BJ (cell line): ENCODE measurements at regions not wholly inside any gene's neighbourhood (a gene's known extent, or its start where the extent isn't known, plus 50 kb on each side); places are given as distances from the start of the nearest gene placed in this dataset.

Experiments used
- CTCF ChIA-PET: fragments of 350-600 bp; formaldehyde crosslinking; extraction: SDS; loops from one replicate; lab custom pipeline; 2021; ENCODE audit warnings: antibody characterized with exemption, inconsistent platforms; lab: Yijun Ruan, JAX
- POLR2A ChIA-PET: fragments of 300-600 bp; sonication (Branson Sonifier 250); formaldehyde crosslinking; extraction: SDS; loops from one replicate; lab custom pipeline; 2021; ENCODE audit warnings: antibody characterized with exemption; lab: Charles Lee
- DNase-seq: peaks from one replicate; pipeline ENCODE4 v3.0.0-alpha.2; 2011; ENCODE audit warnings: low read depth
- H3K27me3 ChIP-seq: 2 replicates; pipeline ENCODE4 v1.6.0; 2011; ENCODE audit warnings: low read length; ENCODE audit not compliant: control insufficient read depth, insufficient read depth
- H3K36me3 ChIP-seq: 2 replicates; pipeline ENCODE4 v1.5.1; 2011; ENCODE audit warnings: low read length; ENCODE audit not compliant: control insufficient read depth, insufficient read depth
- H3K4me3 ChIP-seq: 2 replicates; pipeline ENCODE4 v1.5.1; 2011; ENCODE audit warnings: low read depth, mild to moderate bottlenecking, control low read depth, low read length
- TF ChIP-seq, protein P1 (sequence below): IDR thresholded peaks from 2 replicates; pipeline ENCODE4 v1.5.1; 2011; ENCODE audit warnings: low read depth, mild to moderate bottlenecking, control low read depth, inconsistent platforms, low read length, moderate library complexity; ENCODE audit not compliant: insufficient read depth

DNA sequence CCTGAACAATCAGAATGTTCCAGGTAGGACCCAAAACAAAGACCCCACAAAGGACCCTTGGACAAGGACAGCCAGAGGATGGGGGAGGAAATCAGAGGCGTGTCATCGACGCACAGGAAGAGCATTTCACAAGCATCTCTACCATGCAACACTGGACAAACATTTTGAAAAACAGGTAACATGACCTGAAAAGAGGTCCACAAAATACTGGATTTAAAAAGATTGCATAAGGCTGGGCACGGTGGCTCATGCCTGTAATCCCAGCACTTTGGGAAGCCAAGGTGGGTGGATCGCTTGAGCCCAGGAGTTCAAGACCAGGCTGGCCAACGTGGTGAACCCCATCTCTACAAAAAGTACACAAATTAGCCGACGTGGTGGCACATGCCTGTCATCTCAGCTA lies 60.5 kb upstream of the RNF32 start:
- Histone ChIP-seq H3K4me3 (no peak overlapping the region), H3K36me3 (no peaks in the 10 kb centered on the region), H3K27me3 (no peaks in the 10 kb centered on the region)
- TF ChIP-seq, protein P1, sequence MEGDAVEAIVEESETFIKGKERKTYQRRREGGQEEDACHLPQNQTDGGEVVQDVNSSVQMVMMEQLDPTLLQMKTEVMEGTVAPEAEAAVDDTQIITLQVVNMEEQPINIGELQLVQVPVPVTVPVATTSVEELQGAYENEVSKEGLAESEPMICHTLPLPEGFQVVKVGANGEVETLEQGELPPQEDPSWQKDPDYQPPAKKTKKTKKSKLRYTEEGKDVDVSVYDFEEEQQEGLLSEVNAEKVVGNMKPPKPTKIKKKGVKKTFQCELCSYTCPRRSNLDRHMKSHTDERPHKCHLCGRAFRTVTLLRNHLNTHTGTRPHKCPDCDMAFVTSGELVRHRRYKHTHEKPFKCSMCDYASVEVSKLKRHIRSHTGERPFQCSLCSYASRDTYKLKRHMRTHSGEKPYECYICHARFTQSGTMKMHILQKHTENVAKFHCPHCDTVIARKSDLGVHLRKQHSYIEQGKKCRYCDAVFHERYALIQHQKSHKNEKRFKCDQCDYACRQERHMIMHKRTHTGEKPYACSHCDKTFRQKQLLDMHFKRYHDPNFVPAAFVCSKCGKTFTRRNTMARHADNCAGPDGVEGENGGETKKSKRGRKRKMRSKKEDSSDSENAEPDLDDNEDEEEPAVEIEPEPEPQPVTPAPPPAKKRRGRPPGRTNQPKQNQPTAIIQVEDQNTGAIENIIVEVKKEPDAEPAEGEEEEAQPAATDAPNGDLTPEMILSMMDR: no peak
- ChIA-PET CTCF (no interaction called here), POLR2A (no interaction called here)
- DNase-seq: no peak

DNA sequence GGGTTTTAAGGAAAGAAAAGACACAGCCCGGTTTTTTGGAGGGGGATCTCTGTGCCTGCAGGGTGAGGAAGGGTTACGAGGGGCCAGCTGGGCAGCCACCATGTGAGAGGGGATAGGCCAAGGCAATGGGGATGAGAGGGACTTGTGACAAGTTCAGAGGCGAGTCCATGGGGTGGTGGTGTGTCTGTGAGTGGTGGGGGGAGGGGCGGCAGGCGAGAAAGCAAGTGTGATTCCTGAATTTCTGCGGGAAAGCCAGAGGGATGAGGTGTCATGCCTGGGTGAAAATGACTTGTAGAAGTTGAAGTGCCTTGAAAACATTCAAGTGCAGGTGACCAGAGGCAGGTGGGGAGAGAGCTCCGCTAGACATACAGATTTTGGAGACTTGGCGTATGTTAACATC lies 61.0 kb upstream of the RNF32 start:
- TF ChIP-seq, protein P1: no peak
- H3K36me3 ChIP-seq: no peaks in the 10 kb centered on the region
- no peak for DNase-seq
- POLR2A ChIA-PET: no interaction called here
- CTCF ChIA-PET: no interaction called here
- H3K4me3 ChIP-seq: no peak overlapping the region
- no peaks in the 10 kb centered on the region for H3K27me3 ChIP-seq

DNA sequence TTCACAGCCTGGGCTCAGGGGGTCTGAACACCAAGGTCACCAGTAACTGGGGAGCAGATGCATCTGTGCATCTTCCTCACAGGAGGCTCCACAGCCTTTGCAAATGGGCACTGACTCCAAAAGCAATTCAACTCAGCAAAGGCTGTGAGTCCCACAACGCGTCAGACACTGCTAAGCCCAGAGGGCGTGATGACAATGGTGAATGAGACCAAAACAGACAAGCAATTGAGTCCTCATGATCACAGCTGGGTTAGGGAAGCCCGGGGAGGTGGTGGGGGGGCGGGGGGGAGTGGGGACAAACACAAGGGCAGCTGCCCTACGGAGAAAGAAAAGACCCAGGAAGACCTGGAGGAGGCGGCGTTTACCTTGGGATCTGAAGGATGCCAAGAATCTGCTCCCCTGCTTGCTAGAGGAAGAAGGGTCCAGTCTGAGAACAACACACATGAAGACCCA lies 61.6 kb upstream of the RNF32 start:
- ChIA-PET CTCF (no interaction called here), POLR2A (no interaction called here)
- no peak for DNase-seq
- H3K36me3 ChIP-seq: no peaks in the 10 kb centered on the region
- H3K27me3 ChIP-seq: no peaks in the 10 kb centered on the region
- TF ChIP-seq, protein P1: no peak
- H3K4me3 ChIP-seq: no peak overlapping the region

DNA sequence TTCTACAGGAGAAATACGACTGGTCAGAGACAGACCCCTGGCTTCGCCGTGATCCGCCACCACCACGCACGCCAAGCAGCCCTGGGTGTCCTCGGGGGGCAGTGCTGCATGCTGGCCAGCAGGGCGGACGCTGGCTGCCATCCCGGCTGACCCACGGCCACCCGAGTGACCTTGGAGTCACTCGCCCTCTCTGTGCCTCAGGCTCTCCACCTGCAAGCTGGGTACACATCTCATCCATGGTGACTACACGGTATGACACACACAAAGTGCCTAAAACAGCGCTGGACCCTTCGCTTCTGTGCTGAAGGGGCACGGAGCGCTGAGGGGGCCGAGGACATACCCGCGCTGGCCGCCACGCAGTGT lies 62.0 kb upstream of the RNF32 start:
- H3K4me3 ChIP-seq: no peak overlapping the region
- no peaks in the 10 kb centered on the region for H3K36me3 ChIP-seq
- ChIA-PET POLR2A (no interaction called here), CTCF (no interaction called here)
- TF ChIP-seq, protein P1: no peak
- no peaks in the 10 kb centered on the region for H3K27me3 ChIP-seq
- DNase-seq: no peak

DNA sequence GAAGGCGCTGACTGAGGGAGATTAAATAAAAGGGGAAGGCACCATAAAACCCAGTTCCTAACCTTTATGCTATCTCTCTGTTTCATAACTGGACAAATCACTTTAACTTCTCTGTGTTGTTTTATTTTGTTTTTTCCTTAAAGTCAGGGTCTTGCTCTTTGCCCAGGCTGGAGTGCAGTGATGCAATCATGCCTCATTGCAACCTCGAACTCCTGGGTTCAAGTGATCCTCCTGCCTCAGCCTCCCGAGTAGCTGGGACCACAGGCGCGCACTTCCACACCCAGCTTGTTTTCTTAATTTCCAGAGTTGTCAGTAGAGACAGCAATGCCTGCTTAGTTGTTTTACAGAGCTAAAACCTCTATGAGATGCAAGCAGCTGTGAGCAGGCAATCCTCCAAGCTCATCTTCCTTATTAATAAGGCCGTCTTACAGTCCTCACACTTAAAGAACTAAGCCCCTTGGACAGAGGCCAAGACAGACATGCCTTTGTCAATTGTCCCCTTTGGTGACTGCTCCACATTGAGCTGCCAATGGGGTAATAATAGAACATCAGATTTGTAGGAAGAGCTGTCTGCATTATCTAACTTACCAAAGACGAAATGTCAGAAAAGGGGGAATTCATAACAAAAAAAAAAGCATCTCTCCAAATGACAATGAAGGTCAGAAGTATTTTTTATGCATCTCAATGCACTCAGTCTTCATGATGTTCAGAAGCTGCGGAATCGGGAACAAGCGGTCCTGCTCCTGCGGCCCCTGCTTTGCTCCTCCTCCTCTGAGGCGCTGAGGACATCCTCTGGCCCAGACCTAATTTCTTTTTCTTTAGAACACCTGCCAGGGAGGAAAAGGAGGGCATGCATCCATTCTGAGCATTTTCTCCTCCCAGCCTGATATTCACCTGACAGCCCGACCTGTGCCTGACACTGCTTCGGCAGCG lies 62.7 kb upstream of the RNF32 start:
- no peak for DNase-seq
- Histone ChIP-seq H3K36me3 (no peaks in the 10 kb centered on the region), H3K27me3 (no peaks in the 10 kb centered on the region), H3K4me3 (no peak overlapping the region)
- TF ChIP-seq, protein P1: no peak
- ChIA-PET POLR2A (no interaction called here), CTCF (no interaction called here)
